ENCODE measurements at regions not wholly inside any gene's neighbourhood (a gene's known extent, or its start where the extent isn't known, plus 50 kb on each side); places are given as distances from the start of the nearest gene placed in this dataset.
"Not testable (repeated sequence)": the region's sequence is repeated elsewhere in the genome, so short reads cannot be mapped to it uniquely, and the experiment has no call there.

- 60% methylated on average over 3 of the region's 3 CpGs for WGBS
- intact Hi-C loops (cut with DNase I), result no loop called here
- ATAC-seq, result no peak
- no peak overlapping the region for H3K4me3 ChIP-seq (ENCODE audit: low read length)
- H3K27me3 ChIP-seq (ENCODE audit: control insufficient read depth, insufficient read depth), result no peaks in the 10 kb centered on the region
- H3K4me1 ChIP-seq (ENCODE audit: control insufficient read depth, insufficient read depth, low read length), result no peaks in the 10 kb centered on the region
- H3K9me3 ChIP-seq (ENCODE audit: control insufficient read depth, low read length), result no peaks in the 10 kb centered on the region
- DNase-seq, result no peak
- H3K27ac ChIP-seq (ENCODE audit: low read length), result no peak overlapping the region
Observed at GRCh38 chr4:29309050-29309449, 1411.1 kb upstream of the PCDH7 start.

DNA sequence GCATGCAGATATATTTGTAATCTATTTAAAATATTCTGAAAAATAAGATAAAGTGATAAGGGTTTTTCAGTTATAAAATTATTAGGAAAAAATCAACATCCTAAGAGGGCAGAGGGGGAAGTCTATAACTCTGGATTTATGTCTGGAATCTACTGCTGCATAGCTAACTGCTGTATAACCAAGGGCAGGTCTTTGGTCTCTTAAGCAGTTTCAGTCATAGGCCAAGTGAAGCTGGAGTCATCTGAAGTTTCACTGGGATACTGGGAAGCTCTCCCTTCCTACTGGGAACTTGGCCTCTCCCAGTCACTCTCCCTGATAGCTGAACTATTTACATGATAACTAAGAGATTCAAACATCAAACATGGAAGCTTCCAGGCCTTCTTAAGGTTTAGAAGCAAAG is 1409.9 kb upstream of the PCDH7 start:
- H3K27me3 ChIP-seq (ENCODE audit: control insufficient read depth, insufficient read depth), result no peaks in the 10 kb centered on the region
- ATAC-seq, result no peak
- no peaks in the 10 kb centered on the region for H3K4me1 ChIP-seq (ENCODE audit: control insufficient read depth, insufficient read depth, low read length)
- intact Hi-C loops (cut with DNase I), result no loop called here
- DNase-seq, result no peak
- no peak overlapping the region for H3K4me3 ChIP-seq (ENCODE audit: low read length)
- no peaks in the 10 kb centered on the region for H3K9me3 ChIP-seq (ENCODE audit: control insufficient read depth, low read length)
- H3K27ac ChIP-seq (ENCODE audit: low read length), result no peak overlapping the region

DNA sequence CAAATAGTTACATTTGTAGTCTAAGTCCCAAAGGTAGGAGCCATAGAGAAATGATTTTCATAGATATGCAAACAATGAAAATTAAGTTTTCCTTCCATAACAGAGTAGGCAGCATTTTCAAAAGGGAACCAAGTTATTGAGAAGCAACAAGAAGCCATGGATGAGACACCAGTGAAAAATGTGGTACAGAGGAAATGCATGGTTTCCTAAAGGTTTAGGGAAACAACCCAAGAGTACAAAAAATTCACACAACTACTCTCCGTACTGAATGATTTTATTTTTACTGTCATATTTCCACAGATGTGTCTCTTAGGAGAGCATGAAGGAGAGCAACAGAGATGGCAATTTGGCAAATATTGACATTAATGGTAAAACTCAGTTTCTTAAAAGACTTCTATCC is 1408.9 kb upstream of the PCDH7 start:
- WGBS, result 55% methylated on average over 1 of the region's 1 CpG
- intact Hi-C loops (cut with DNase I), result no loop called here
- no peak for DNase-seq
- H3K27me3 ChIP-seq (ENCODE audit: control insufficient read depth, insufficient read depth), result no peaks in the 10 kb centered on the region
- no peaks in the 10 kb centered on the region for H3K9me3 ChIP-seq (ENCODE audit: control insufficient read depth, low read length)
- H3K4me1 ChIP-seq (ENCODE audit: control insufficient read depth, insufficient read depth, low read length), result no peaks in the 10 kb centered on the region
- no peak for ATAC-seq
- H3K27ac ChIP-seq (ENCODE audit: low read length), result no peak overlapping the region
- no peak overlapping the region for H3K4me3 ChIP-seq (ENCODE audit: low read length)

- ATAC-seq (no peak), DNase-seq (no peak)
- H3K4me1 ChIP-seq (ENCODE audit: control insufficient read depth, insufficient read depth, low read length), result no peaks in the 10 kb centered on the region
- H3K27me3 ChIP-seq (ENCODE audit: control insufficient read depth, insufficient read depth), result no peaks in the 10 kb centered on the region
- no peak overlapping the region for H3K27ac ChIP-seq (ENCODE audit: low read length)
- H3K9me3 ChIP-seq (ENCODE audit: control insufficient read depth, low read length), result no peaks in the 10 kb centered on the region
- intact Hi-C loops (cut with DNase I), result no loop called here
- no peak overlapping the region for H3K4me3 ChIP-seq (ENCODE audit: low read length)
- 69% methylated on average over 2 of the region's 2 CpGs for WGBS
Observed at GRCh38 chr4:29319663-29320340, 1400.4 kb upstream of the PCDH7 start.

DNA sequence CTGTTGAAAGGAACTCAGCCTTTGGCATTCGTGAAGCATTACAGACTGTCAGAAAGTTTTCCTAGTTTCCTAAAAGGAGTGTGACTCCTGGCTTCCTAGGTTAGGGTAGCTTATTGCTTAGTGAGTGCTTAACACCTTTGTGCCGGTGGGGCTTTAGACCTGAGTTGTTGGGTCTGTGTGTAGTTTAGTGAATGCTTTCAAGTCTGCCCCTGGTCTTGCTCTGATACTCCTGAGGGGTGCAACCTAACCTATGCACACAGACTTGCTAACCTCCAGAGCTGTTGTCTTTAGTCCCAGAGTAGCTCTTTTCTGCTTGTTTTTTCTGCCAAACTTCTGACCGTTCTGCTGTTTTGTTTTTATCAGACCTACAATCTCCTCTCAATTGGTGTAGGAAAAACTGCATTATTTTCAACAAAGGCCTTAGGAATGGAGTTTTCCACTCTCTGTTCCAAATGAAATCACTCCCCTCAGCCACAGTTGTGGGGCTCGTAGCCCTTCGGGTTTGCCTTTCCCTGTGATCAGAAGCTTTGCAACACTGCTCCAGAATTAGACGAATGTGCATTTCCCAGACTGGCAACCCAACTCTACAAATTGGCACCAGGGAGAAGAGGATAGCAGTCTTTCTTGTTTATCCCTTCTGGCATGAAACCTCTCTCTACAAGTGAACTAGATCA is 1399.1 kb upstream of the PCDH7 start:
- Histone ChIP-seq H3K27ac (ENCODE audit: low read length) (no peak overlapping the region), H3K4me1 (ENCODE audit: control insufficient read depth, insufficient read depth, low read length) (no peaks in the 10 kb centered on the region), H3K9me3 (ENCODE audit: control insufficient read depth, low read length) (no peaks in the 10 kb centered on the region), H3K27me3 (ENCODE audit: control insufficient read depth, insufficient read depth) (no peaks in the 10 kb centered on the region), H3K4me3 (ENCODE audit: low read length) (no peak overlapping the region)
- WGBS, result 47% methylated on average over 6 of the region's 6 CpGs
- no peak for ATAC-seq
- DNase-seq, result no peak
- intact Hi-C loops (cut with DNase I), result no loop called here

- Histone ChIP-seq H3K27ac (ENCODE audit: low read length) (no peak overlapping the region), H3K4me3 (ENCODE audit: low read length) (no peak overlapping the region), H3K27me3 (ENCODE audit: control insufficient read depth, insufficient read depth) (no peaks in the 10 kb centered on the region), H3K4me1 (ENCODE audit: control insufficient read depth, insufficient read depth, low read length) (no peaks in the 10 kb centered on the region), H3K9me3 (ENCODE audit: control insufficient read depth, low read length) (no peaks in the 10 kb centered on the region)
- intact Hi-C loops (cut with DNase I), result no loop called here
- WGBS, result 91% methylated on average over 2 of the region's 2 CpGs
- DNase-seq (no peak), ATAC-seq (no peak)
Observed at GRCh38 chr4:29326004-29326403, 1394.2 kb upstream of the PCDH7 start.

- ATAC-seq (no peak), DNase-seq (no peak)
- H3K9me3 ChIP-seq (ENCODE audit: control insufficient read depth, low read length), result no peaks in the 10 kb centered on the region
- no peak overlapping the region for H3K4me3 ChIP-seq (ENCODE audit: low read length)
- H3K4me1 ChIP-seq (ENCODE audit: control insufficient read depth, insufficient read depth, low read length), result no peaks in the 10 kb centered on the region
- 55% methylated on average over 2 of the region's 2 CpGs for WGBS
- H3K27ac ChIP-seq (ENCODE audit: low read length), result no peak overlapping the region
- intact Hi-C loops (cut with DNase I), result no loop called here
- H3K27me3 ChIP-seq (ENCODE audit: control insufficient read depth, insufficient read depth), result no peaks in the 10 kb centered on the region
Observed at GRCh38 chr4:29326816-29327215, 1393.4 kb upstream of the PCDH7 start.

DNA sequence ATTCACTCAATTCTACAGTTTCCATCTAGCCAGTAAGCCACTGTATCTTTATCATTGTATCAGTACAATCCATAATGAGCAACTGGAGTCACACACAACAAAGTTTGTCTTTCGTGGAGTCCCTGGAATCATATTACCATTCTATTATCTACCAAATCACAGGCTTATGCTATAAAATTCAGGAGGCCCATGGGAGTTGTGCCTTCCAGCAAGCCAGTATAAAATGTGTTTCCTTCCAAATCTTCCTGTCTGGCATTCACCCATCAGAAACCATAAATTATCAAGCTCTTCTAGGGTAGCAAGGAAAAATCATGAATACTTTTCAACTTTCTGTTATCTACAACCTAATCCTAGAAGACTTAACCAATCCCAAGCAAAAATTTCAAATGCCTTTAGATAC is 1383.3 kb upstream of the PCDH7 start:
- H3K4me1 ChIP-seq (ENCODE audit: control insufficient read depth, insufficient read depth, low read length), result no peaks in the 10 kb centered on the region
- 34% methylated on average over 1 of the region's 1 CpG for WGBS

GRCh38 chr4:29372971-29373370 is 1347.2 kb upstream of the PCDH7 start:
- no peak overlapping the region for H3K4me3 ChIP-seq (ENCODE audit: low read length)
- H3K27me3 ChIP-seq (ENCODE audit: control insufficient read depth, insufficient read depth), result no peaks in the 10 kb centered on the region
- ATAC-seq (no peak), DNase-seq (no peak)
- WGBS, result 93% methylated on average over 2 of the region's 2 CpGs
- no peak overlapping the region for H3K27ac ChIP-seq (ENCODE audit: low read length)
- no peaks in the 10 kb centered on the region for H3K9me3 ChIP-seq (ENCODE audit: control insufficient read depth, low read length)
- no peaks in the 10 kb centered on the region for H3K4me1 ChIP-seq (ENCODE audit: control insufficient read depth, insufficient read depth, low read length)
- intact Hi-C loops (cut with DNase I), result no loop called here

More for the DNA sequence above, 1383.3 kb upstream of the PCDH7 start:
- no peak for ATAC-seq
- Histone ChIP-seq H3K27ac (ENCODE audit: low read length) (no peak overlapping the region), H3K9me3 (ENCODE audit: control insufficient read depth, low read length) (no peaks in the 10 kb centered on the region), H3K27me3 (ENCODE audit: control insufficient read depth, insufficient read depth) (no peaks in the 10 kb centered on the region), H3K4me3 (ENCODE audit: low read length) (no peak overlapping the region)
- intact Hi-C loops (cut with DNase I), result no loop called here
- no peak for DNase-seq

DNA sequence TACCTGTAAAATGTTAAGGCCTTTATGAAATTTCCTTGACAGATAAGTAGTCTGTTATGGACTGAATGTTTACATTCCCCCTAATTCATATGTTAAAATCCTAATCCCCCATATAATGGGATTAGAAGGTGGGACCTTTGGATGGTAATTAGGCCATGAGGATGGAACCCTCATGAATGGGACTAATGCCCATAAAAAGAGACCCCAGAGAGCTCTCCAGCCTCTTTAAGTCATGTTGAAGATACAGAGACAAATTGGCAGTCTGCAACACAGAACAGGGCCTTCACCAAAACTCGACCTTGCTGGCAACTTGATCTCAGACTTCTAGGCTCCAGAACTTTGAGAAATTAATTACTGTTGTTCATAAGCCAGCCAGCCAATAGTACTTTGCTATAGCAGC is 1344.5 kb upstream of the PCDH7 start:
- WGBS, result 38% methylated on average over 1 of the region's 1 CpG
- H3K9me3 ChIP-seq (ENCODE audit: control insufficient read depth, low read length), result no peaks in the 10 kb centered on the region
- intact Hi-C loops (cut with DNase I), result no loop called here

DNA sequence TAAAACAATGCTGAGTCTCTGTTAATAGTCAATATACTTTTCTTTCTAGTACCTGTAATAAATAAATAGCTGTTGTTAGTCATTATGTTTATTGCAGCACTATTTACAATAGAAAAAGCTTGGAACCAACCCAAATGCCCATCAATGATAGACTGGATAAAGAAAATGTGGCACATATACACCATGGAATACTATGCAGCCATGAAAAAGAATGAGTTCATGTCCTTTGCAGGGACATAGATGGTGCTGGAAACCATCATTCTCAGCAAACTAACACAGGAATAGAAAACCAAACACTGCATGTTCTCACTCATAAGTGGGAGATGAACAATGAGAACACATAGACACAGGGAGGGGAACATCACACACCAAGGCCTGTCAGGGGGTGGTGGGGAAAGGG is 1341.9 kb upstream of the PCDH7 start:
- H3K4me3 ChIP-seq (ENCODE audit: low read length); H3K9me3 ChIP-seq (ENCODE audit: control insufficient read depth, low read length); H3K27ac ChIP-seq (ENCODE audit: low read length); ATAC-seq; DNase-seq; H3K27me3 ChIP-seq (ENCODE audit: control insufficient read depth, insufficient read depth); intact Hi-C loops (cut with DNase I); H3K4me1 ChIP-seq (ENCODE audit: control insufficient read depth, insufficient read depth, low read length): not testable (repeated sequence)

More for the DNA sequence above, 1344.5 kb upstream of the PCDH7 start:
- ATAC-seq, result no peak
- no peak for DNase-seq
- Histone ChIP-seq H3K4me3 (ENCODE audit: low read length) (no peak overlapping the region), H3K27ac (ENCODE audit: low read length) (no peak overlapping the region), H3K4me1 (ENCODE audit: control insufficient read depth, insufficient read depth, low read length) (no peaks in the 10 kb centered on the region), H3K27me3 (ENCODE audit: control insufficient read depth, insufficient read depth) (no peaks in the 10 kb centered on the region)

DNA sequence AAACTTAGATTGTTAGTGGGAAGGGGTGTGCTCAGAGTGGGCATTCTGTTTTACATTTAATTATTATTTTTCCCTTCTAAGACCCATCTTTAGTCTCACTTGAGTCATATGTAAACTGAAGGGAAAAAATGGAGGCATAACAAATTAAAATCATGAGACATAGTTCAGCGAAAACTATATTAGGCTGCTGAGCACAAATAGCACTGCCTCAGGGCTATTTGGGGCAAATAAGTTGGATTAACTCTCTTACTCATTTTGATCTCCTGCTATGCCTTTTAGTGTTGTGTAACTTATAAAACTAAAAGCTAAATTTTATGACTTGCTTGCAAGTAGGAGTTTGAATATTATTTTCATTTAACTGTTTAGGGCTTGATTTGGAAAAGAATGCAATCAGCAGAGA is 1329.2 kb upstream of the PCDH7 start:
- no peak overlapping the region for H3K27ac ChIP-seq (ENCODE audit: low read length)
- 88% methylated on average over 1 of the region's 1 CpG for WGBS
- H3K4me3 ChIP-seq (ENCODE audit: low read length), result no peak overlapping the region
- no peaks in the 10 kb centered on the region for H3K4me1 ChIP-seq (ENCODE audit: control insufficient read depth, insufficient read depth, low read length)
- intact Hi-C loops (cut with DNase I), result no loop called here
- H3K27me3 ChIP-seq (ENCODE audit: control insufficient read depth, insufficient read depth), result no peaks in the 10 kb centered on the region
- ATAC-seq, result no peak
- DNase-seq, result no peak
- no peaks in the 10 kb centered on the region for H3K9me3 ChIP-seq (ENCODE audit: control insufficient read depth, low read length)
